T-helper 22 cell (primary cell): ENCODE measurements at regions not wholly inside any gene's neighbourhood (a gene's known extent, or its start where the extent isn't known, plus 50 kb on each side); places are given as distances from the start of the nearest gene placed in this dataset.
"Not testable (repeated sequence)": the region's sequence is repeated elsewhere in the genome, so short reads cannot be mapped to it uniquely, and the experiment has no call there.

Experiments
- DNase-seq: peaks from one replicate; pipeline ENCODE4 v3.0.0-alpha.2; 2020; ENCODE audit warnings: low read depth

DNA sequence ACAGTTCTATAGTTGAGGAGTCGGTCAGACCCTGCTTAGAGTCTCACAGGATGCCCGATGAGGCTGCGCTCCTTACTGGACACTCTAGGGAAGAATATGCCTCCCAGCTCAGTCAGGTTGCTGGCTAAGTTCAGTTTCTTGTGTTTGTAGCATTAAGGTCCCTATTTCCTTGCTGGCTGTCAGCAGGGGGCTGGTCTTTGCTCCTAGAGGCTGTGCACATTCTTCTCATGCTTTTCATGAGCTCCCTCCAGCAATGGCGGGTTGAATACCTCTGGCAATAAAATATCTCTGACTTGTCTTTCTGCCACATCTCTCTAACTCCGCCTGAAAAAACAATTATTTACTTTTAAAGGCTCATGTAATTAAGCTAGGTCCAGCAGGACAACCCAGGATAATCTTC lies 79.4 kb upstream of the DNAJC10 start:
- no peak for DNase-seq

DNA sequence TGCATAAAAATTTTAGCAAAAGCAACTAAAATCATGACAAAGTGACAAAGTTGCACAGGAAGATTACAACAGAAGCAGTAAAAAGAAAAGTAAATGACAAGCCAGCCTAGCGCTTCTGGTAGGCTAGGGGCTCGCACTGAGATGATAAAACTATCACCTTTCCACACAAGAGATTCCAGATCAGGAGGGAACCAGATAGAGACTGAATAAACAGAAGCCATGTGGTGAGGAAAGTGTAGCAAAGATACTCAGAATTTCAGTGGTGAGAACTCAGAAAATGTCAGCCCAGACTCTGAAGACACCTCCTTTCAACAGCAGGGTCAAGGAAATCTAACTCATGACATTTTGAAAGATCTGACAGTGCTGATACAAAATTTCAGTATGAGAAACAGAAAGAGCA lies 77.4 kb upstream of the DNAJC10 start:
- DNase-seq, result no peak

GRCh38 chr2:182639971-182640370 lies 76.1 kb upstream of the DNAJC10 start:
- DNase-seq, result no peak

GRCh38 chr2:182642328-182642727 lies 73.7 kb upstream of the DNAJC10 start:
- DNase-seq, result no peak

- no peak for DNase-seq
Observed at GRCh38 chr2:182646763-182647498, 69.1 kb upstream of the DNAJC10 start.

DNA sequence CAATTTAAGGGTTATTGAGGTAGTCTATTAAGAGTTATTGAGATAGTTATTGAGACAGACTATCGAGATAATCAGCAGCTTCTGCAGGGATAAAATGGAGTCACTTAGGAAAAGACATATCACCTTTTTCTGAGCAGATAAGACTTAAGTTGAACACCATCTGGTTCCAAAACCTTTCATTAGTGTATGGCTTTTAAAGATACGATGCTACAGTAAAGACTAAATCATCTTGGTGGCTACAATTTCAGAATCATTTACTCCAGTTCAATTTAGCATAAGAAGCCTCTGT lies 68.6 kb upstream of the DNAJC10 start:
- DNase-seq, result no peak

DNA sequence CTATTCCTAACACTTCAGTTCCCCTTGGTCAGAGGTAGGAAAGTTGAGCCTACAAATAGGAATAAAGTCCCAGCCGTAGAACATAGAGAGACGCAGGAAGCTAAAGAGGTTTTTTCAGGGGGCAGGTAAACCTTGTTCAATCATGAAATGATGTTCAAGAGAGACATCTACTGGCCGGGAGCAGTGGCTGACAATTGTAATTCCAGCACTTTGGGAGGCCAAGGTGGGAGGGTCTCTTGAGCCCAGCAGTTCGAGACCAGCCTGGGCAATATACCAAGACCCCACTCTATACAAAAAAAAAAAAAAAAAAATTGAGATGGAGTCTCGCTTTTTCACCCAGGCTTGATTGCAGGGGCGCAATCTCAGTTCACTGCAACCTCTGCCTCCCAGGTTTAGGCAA lies 66.7 kb upstream of the DNAJC10 start:
- no peak for DNase-seq

DNA sequence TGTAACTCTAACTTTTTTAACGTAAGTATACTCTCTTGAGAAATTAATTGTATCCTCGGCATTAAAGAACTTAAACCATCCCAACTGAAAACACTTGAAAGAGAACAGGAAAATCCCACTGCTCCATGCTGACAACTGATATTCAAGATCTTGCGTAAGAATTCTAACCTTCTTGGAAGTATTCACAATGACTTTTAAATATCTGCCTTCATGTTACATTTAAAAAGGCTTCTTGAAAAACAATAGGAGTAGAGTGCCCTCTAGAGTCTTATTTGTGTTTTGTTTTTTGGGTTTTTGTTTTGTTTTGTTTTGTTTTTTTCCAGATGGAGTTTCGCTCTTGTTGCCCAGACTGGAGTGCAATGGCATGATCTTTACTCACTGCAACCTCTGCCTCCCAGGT lies 65.4 kb upstream of the DNAJC10 start:
- DNase-seq, result no peak

- peak; percentile 5 for DNase-seq
Observed at GRCh38 chr2:182652326-182652725, 63.7 kb upstream of the DNAJC10 start.

GRCh38 chr2:182655750-182656149 lies 60.3 kb upstream of the DNAJC10 start:
- DNase-seq, result no peak

- no peak for DNase-seq
Observed at GRCh38 chr2:182664212-182664611, 51.8 kb upstream of the DNAJC10 start.

DNA sequence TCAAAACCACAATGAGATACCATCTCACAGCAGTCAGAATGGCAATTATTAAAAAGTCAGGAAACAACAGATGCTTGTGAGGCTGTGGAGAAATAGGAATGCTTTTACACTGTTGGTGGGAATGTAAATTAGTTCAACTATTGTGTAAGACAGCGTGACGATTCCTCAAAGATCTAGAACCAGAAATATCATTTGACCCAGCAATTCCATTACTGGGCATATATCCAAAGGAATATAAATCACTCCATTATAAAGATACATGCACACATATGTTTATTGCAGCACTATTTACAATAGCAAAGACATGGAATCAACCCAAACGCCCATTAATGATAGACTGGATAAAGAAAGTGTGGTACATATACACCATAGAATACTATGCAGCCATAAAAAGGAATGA lies 50.6 kb upstream of the DNAJC10 start:
- DNase-seq, result not testable (repeated sequence)
